HEK293T (cell line): ENCODE measurements at regions not wholly inside any gene's neighbourhood (a gene's known extent, or its start where the extent isn't known, plus 50 kb on each side); places are given as distances from the start of the nearest gene placed in this dataset.

Experiments
- CTCF ChIA-PET: fragments of 350-600 bp; formaldehyde crosslinking; extraction: SDS; loops from one replicate; lab custom pipeline; 2021; ENCODE audit warnings: antibody characterized with exemption, inconsistent platforms; lab: Yijun Ruan, JAX
- POLR2A ChIA-PET: fragments of 350-600 bp; formaldehyde crosslinking; extraction: SDS; loops from one replicate; lab custom pipeline; 2020; ENCODE audit warnings: antibody characterized with exemption, inconsistent platforms; lab: Yijun Ruan, JAX
- DNase-seq: peaks from one replicate; pipeline ENCODE4 v3.0.0; 2012; ENCODE audit warnings: mixed read lengths; ENCODE audit errors: extremely low spot score
- ARNT ChIP-seq: fragments of 450-650 bp; IDR thresholded peaks from 2 replicates; pipeline ENCODE4 v1.6.1; 2017; ENCODE audit warnings: mild to moderate bottlenecking
- BHLHE40 ChIP-seq: fragments of 450-650 bp; IDR thresholded peaks from 2 replicates; pipeline ENCODE4 v1.6.1; 2016; ENCODE audit warnings: mild to moderate bottlenecking, moderate library complexity, borderline replicate concordance
- CTBP1 ChIP-seq: fragments of 450-650 bp; IDR thresholded peaks from 2 replicates; pipeline ENCODE4 v1.6.1; 2016; ENCODE audit warnings: borderline replicate concordance
- ELF4 ChIP-seq: fragments of 450-650 bp; IDR thresholded peaks from 2 replicates; pipeline ENCODE4 v1.6.1; 2017; ENCODE audit warnings: antibody characterized with exemption
- FOXA1 ChIP-seq: fragments of 450-650 bp; IDR thresholded peaks from 2 replicates; pipeline ENCODE4 v1.6.1; 2016; ENCODE audit warnings: mild to moderate bottlenecking
- FOXK2 ChIP-seq: fragments of 450-650 bp; IDR thresholded peaks from 2 replicates; pipeline ENCODE4 v1.6.1; 2016; ENCODE audit warnings: mild to moderate bottlenecking
- FOXM1 ChIP-seq: fragments of 450-650 bp; IDR thresholded peaks from 2 replicates; pipeline ENCODE4 v1.6.1; 2017; ENCODE audit warnings: mild to moderate bottlenecking, borderline replicate concordance
- HDGF ChIP-seq: fragments of 450-650 bp; IDR thresholded peaks from 2 replicates; pipeline ENCODE4 v1.6.1; 2017; ENCODE audit warnings: antibody characterized with exemption, borderline replicate concordance
- L3MBTL2 ChIP-seq: fragments of 450-650 bp; conservative IDR thresholded peaks from 2 replicates; pipeline ENCODE4 v1.6.1; 2016; ENCODE audit warnings: mild to moderate bottlenecking
- LEF1 ChIP-seq: fragments of 450-650 bp; IDR thresholded peaks from 2 replicates; pipeline ENCODE4 v1.6.1; 2017; ENCODE audit warnings: mild to moderate bottlenecking, borderline replicate concordance
- NFRKB ChIP-seq: fragments of 450-650 bp; IDR thresholded peaks from 2 replicates; pipeline ENCODE4 v1.6.1; 2016; ENCODE audit warnings: mild to moderate bottlenecking, moderate library complexity
- SP1 ChIP-seq: fragments of 450-650 bp; IDR thresholded peaks from 2 replicates; pipeline ENCODE4 v1.6.1; 2017
- SUZ12 ChIP-seq: fragments of 450-650 bp; IDR thresholded peaks from 2 replicates; pipeline ENCODE4 v1.6.1; 2016; ENCODE audit warnings: mild to moderate bottlenecking
- TARDBP ChIP-seq: fragments of 450-650 bp; IDR thresholded peaks from 2 replicates; pipeline ENCODE4 v1.6.1; 2016
- ZNF384 ChIP-seq: fragments of 450-650 bp; IDR thresholded peaks from 2 replicates; pipeline ENCODE4 v1.6.1; 2016
- TF ChIP-seq, protein P1 (sequence below): fragments of 450-650 bp; IDR thresholded peaks from 2 replicates; pipeline ENCODE4 v1.6.1; 2016

DNA sequence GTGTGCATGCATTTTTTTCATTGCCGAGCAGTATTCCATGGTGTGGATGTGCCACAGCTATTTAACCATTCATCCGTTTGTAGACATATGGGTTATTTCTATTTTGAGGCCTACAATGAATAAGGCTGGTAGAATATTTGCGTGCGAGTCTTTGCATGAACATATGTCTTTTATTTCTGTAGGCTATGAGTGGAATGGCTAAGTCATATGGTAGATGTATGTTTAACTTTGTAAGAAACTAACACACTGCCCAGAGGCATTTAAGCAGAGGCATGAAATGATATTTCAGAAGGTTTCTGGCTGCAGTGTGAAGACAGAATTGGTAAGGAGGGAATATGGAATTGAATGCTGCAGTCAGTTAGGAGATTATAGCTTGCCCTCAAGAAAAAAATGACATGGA, 457.4 kb upstream of the CDH4 start:
- ChIA-PET CTCF (no interaction called here), POLR2A (no interaction called here)
- DNase-seq, result no peak
- TF ChIP-seq BHLHE40, result no peak
- no peak for TF ChIP-seq CTBP1
- TF ChIP-seq, protein P1, sequence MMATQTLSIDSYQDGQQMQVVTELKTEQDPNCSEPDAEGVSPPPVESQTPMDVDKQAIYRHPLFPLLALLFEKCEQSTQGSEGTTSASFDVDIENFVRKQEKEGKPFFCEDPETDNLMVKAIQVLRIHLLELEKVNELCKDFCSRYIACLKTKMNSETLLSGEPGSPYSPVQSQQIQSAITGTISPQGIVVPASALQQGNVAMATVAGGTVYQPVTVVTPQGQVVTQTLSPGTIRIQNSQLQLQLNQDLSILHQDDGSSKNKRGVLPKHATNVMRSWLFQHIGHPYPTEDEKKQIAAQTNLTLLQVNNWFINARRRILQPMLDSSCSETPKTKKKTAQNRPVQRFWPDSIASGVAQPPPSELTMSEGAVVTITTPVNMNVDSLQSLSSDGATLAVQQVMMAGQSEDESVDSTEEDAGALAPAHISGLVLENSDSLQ, result no peak
- no peak for TF ChIP-seq ARNT
- TF ChIP-seq HDGF, result no peak
- no peak for TF ChIP-seq FOXM1
- no peak for TF ChIP-seq ZNF384
- TF ChIP-seq L3MBTL2, result no peak
- no peak for TF ChIP-seq LEF1
- TF ChIP-seq FOXK2, result no peak
- no peak for TF ChIP-seq SP1
- no peak for TF ChIP-seq TARDBP
- TF ChIP-seq NFRKB, result no peak
- no peak for TF ChIP-seq SUZ12
- no peak for TF ChIP-seq ELF4
- no peak for TF ChIP-seq FOXA1

GRCh38 chr20:60795651-60796050, 456.4 kb upstream of the CDH4 start:
- ChIA-PET CTCF (no interaction called here), POLR2A (no interaction called here)
- TF ChIP-seq CTBP1 (no peak), SUZ12 (no peak), FOXA1 (no peak), TARDBP (no peak), ARNT (no peak), FOXM1 (no peak), FOXK2 (no peak), LEF1 (no peak), BHLHE40 (no peak), SP1 (no peak), NFRKB (no peak), HDGF (no peak)
- DNase-seq, result no peak

- TF ChIP-seq, protein P1, result no peak
- TF ChIP-seq FOXM1 (no peak), L3MBTL2 (no peak)
- ChIA-PET CTCF (no interaction called here), POLR2A (no interaction called here)
- DNase-seq, result no peak
Measured at GRCh38 chr20:60800185-60800584, 451.9 kb upstream of the CDH4 start.

DNA sequence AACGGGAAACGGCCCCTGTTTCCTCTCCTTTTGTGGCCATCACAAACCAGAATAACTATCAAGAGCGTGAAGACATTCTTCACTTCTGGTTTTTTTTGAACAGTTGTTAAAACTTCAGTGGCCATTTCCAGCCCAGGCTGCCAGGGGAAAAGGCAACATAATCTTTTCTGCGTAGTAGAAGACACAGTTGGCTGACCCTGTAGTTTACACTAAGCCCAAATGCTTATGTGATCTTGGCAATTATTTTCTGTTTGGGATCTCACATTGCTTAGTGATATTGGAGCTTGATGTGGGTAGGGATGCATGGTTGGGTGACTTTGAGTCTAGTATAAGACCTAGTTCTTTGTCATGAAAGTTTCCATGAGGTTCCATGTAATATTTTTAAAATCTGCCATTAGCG, 449.4 kb upstream of the CDH4 start:
- POLR2A ChIA-PET, result no interaction called here
- CTCF ChIA-PET, result no interaction called here
- TF ChIP-seq, protein P1, result no peak
- no peak for TF ChIP-seq LEF1
- TF ChIP-seq L3MBTL2, result no peak
- no peak for TF ChIP-seq TARDBP
- DNase-seq, result no peak

DNA sequence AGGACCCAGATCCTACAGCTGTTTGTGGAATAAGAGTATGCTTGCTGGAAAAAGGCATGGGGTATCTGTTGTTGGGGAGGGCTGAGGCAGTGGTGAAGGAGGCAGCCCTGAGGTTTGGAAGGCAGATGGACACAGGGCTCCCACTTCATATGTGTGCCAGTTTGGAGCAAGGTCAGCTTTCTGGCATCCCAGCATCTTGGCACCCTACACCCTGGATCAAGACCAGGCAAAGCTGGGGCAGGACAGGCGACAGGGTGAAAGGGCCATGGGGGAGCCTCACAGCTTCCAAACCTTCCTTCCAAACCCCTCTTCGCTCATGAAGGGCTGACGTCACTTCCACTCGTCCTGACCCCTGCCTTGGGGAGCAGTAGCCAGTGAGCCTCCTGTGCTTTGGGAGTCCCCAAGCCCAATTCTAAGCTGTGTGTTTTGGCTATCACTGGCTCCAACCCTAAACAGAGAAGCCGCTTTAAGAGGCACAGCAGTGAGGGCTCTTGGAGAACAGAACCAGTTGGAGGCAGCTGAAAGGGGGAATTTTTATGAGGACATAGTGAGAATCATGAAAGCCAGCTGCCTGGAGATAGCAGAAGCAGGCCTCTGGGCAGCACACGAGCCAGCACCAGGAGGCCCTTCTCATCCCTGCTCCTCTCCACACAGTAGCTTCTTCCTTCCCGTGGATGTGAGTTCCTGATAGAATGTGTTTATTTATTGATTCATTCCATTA, 448.6 kb upstream of the CDH4 start:
- TF ChIP-seq L3MBTL2 (no peak), SUZ12 (no peak), ARNT (no peak), BHLHE40 (no peak), HDGF (no peak), ZNF384 (no peak), LEF1 (no peak), FOXM1 (no peak), SP1 (no peak), FOXK2 (no peak), NFRKB (no peak), ELF4 (no peak), TARDBP (no peak), FOXA1 (no peak), CTBP1 (no peak)
- TF ChIP-seq, protein P1, result no peak
- ChIA-PET POLR2A (no interaction called here), CTCF (no interaction called here)
- DNase-seq, result no peak

DNA sequence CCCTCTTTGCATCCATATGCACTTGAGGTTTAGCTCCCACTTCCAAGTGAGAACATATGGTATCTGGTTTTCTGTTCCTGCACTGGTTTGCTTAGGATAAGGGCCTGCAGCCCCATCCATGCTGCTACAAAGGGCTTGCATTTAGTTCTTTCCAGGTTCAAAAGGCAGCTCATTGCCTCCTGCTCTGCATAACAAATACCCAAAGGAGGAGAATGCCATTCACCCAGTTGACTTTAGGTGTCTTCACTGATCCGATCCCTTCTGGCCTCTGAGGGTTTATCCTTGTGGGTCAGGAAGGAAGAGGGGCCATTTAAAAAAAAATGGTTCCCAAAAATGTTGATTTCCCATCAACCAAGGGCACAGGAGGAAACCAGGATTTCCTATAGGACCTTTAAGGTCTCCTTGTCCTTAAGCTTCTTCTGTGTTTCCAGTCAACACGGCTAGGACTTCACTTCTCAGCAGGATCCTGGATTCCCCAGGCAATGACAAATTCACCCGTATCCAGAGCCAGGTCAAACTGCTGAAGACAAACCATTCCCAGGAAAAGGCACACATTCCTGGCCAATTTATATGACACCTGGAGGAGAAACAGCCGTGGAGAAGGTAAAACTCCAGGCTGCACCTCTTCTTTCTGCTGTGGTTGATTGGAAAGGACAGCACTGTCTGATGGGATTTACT, 447.7 kb upstream of the CDH4 start:
- ChIA-PET POLR2A (no interaction called here), CTCF (no interaction called here)
- TF ChIP-seq L3MBTL2 (no peak), FOXM1 (no peak), CTBP1 (no peak), BHLHE40 (no peak), SP1 (no peak), FOXK2 (no peak), ZNF384 (no peak), TARDBP (no peak), LEF1 (no peak), NFRKB (no peak), HDGF (no peak), FOXA1 (no peak), ARNT (no peak), SUZ12 (no peak), ELF4 (no peak)
- TF ChIP-seq, protein P1, result no peak
- no peak for DNase-seq
